ENCODE measurements at regions not wholly inside any gene's neighbourhood (a gene's known extent, or its start where the extent isn't known, plus 50 kb on each side); places are given as distances from the start of the nearest gene placed in this dataset.

GRCh38 chr5:5612096-5612495, 189.6 kb downstream of the ICE1 start:
- Histone ChIP-seq H3K36me3 (no peaks in the 10 kb centered on the region), H3K4me1 (no peaks in the 10 kb centered on the region), H3K4me3 (no peak overlapping the region), H3K27ac (no peak overlapping the region), H3K27me3 (no peaks in the 10 kb centered on the region), H3K9me3 (no peaks in the 10 kb centered on the region)
- no peak for DNase-seq
- TF ChIP-seq CTCF (IDR thresholded peaks at IDR 0.05) (no peak), POLR2A (IDR thresholded peaks at IDR 0.05) (no peak)
- no CpG with 5 or more reads among the region's 2 CpGs for WGBS (ENCODE audit: insufficient coverage, low coverage, low lambda C conversion rate, missing lambda C conversion rate)
- ATAC-seq, result no peak
- intact Hi-C loops (cut with DNase I), result no loop called here

GRCh38 chr5:5609935-5610334, 187.5 kb downstream of the ICE1 start:
- TF ChIP-seq POLR2A (IDR thresholded peaks at IDR 0.05) (no peak), CTCF (IDR thresholded peaks at IDR 0.05) (no peak)
- H3K4me3 ChIP-seq, result no peak overlapping the region
- H3K4me1 ChIP-seq, result no peaks in the 10 kb centered on the region
- H3K27me3 ChIP-seq, result no peaks in the 10 kb centered on the region
- no peak overlapping the region for H3K27ac ChIP-seq
- WGBS (ENCODE audit: insufficient coverage, low coverage, low lambda C conversion rate, missing lambda C conversion rate), result 66% methylated on average over 5 of the region's 7 CpGs
- H3K36me3 ChIP-seq, result no peaks in the 10 kb centered on the region
- DNase-seq, result no peak
- H3K9me3 ChIP-seq, result no peaks in the 10 kb centered on the region
- intact Hi-C loops (cut with DNase I), result no loop called here
- ATAC-seq, result no peak

- ATAC-seq, result no peak
- WGBS (ENCODE audit: insufficient coverage, low coverage, low lambda C conversion rate, missing lambda C conversion rate), result 52% methylated on average over 11 of the region's 15 CpGs
Measured at GRCh38 chr5:5605170-5605764, 182.8 kb downstream of the ICE1 start.

GRCh38 chr5:5602554-5602953, 180.1 kb downstream of the ICE1 start:
- no peaks in the 10 kb centered on the region for H3K36me3 ChIP-seq
- 67% methylated on average over 1 of the region's 1 CpG for WGBS (ENCODE audit: insufficient coverage, low coverage, low lambda C conversion rate, missing lambda C conversion rate)
- no peak overlapping the region for H3K4me3 ChIP-seq
- no peaks in the 10 kb centered on the region for H3K9me3 ChIP-seq
- ATAC-seq, result no peak
- no peak overlapping the region for H3K27ac ChIP-seq
- no peaks in the 10 kb centered on the region for H3K27me3 ChIP-seq
- TF ChIP-seq CTCF (IDR thresholded peaks at IDR 0.05) (no peak), POLR2A (IDR thresholded peaks at IDR 0.05) (no peak)
- intact Hi-C loops (cut with DNase I), result no loop called here
- DNase-seq, result no peak
- H3K4me1 ChIP-seq, result no peaks in the 10 kb centered on the region

More at GRCh38 chr5:5605170-5605764, 182.8 kb downstream of the ICE1 start:
- Histone ChIP-seq H3K27ac (no peak overlapping the region), H3K4me1 (no peaks in the 10 kb centered on the region), H3K36me3 (no peaks in the 10 kb centered on the region), H3K4me3 (no peak overlapping the region), H3K27me3 (no peaks in the 10 kb centered on the region), H3K9me3 (no peaks in the 10 kb centered on the region)
- no peak for TF ChIP-seq CTCF (IDR thresholded peaks at IDR 0.05)
- no peak for TF ChIP-seq POLR2A (IDR thresholded peaks at IDR 0.05)
- no peak for DNase-seq
- intact Hi-C loops (cut with DNase I), result no loop called here
